ENCODE measurements at regions not wholly inside any gene's neighbourhood (a gene's known extent, or its start where the extent isn't known, plus 50 kb on each side); places are given as distances from the start of the nearest gene placed in this dataset.

- in situ Hi-C loops (cut with HindIII; ENCODE audit: low pct_unique_long_range_greater_than_20kb, low sequenced_read_pairs), result no loop called here
- DNase-seq (ENCODE audit: low read depth, low spot score), result no peak
Measured at GRCh38 chr1:209038735-209039134, 544.8 kb upstream of the CAMK1G start.

DNA sequence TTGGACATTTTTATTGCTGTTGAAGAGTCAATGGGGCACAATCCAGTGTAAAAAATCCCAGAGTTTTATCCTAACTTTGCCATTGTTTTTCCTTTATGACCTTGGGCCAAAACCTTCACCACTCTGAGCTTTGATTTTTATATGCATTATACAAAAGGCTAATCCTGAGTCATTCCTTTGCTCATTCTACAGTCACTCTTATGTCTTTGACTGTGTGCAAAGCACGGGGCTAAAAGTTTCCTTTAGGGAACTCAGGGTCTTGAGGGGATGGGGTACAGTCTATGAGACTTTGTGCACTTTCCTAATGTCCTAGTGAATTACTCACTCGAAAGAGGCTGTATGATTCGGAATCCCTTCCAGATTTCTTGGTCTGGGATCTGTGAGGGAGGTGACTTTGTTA, 543.2 kb upstream of the CAMK1G start:
- in situ Hi-C loops (cut with HindIII; ENCODE audit: low pct_unique_long_range_greater_than_20kb, low sequenced_read_pairs), result no loop called here
- no peak for DNase-seq (ENCODE audit: low read depth, low spot score)

DNA sequence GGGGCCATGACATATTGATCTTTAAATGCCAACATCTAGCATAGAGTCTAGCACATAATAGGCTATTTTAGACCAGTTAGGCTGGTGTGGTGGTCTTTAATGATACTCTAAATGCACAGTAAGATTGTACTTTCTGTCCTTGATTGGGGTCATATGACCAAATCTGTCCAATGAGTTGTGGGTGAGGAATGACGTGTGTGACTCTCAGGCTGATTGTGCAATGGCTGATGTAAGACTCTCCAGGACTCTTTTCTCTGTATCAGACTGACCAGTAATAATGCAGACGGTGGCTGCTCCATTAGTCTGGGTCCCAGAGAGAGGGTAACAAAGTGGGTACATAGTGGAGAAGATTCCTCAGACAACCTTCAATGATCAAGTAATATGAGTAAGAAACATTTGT, 541.6 kb upstream of the CAMK1G start:
- no peak for DNase-seq (ENCODE audit: low read depth, low spot score)
- in situ Hi-C loops (cut with HindIII; ENCODE audit: low pct_unique_long_range_greater_than_20kb, low sequenced_read_pairs), result no loop called here

GRCh38 chr1:209042413-209042812, 541.1 kb upstream of the CAMK1G start:
- DNase-seq (ENCODE audit: low read depth, low spot score), result no peak
- in situ Hi-C loops (cut with HindIII; ENCODE audit: low pct_unique_long_range_greater_than_20kb, low sequenced_read_pairs), result no loop called here

GRCh38 chr1:209045331-209046057, 538.0 kb upstream of the CAMK1G start:
- no peak for DNase-seq (ENCODE audit: low read depth, low spot score)
- in situ Hi-C loops (cut with HindIII; ENCODE audit: low pct_unique_long_range_greater_than_20kb, low sequenced_read_pairs), result no loop called here

GRCh38 chr1:209046058-209046417, 537.5 kb upstream of the CAMK1G start:
- no peak for DNase-seq (ENCODE audit: low read depth, low spot score)
- in situ Hi-C loops (cut with HindIII; ENCODE audit: low pct_unique_long_range_greater_than_20kb, low sequenced_read_pairs), result no loop called here

- in situ Hi-C loops (cut with HindIII; ENCODE audit: low pct_unique_long_range_greater_than_20kb, low sequenced_read_pairs), result no loop called here
- DNase-seq (ENCODE audit: low read depth, low spot score), result no peak
Measured at GRCh38 chr1:209046935-209047334, 536.6 kb upstream of the CAMK1G start.

- no peak for DNase-seq (ENCODE audit: low read depth, low spot score)
- in situ Hi-C loops (cut with HindIII; ENCODE audit: low pct_unique_long_range_greater_than_20kb, low sequenced_read_pairs), result no loop called here
Measured at GRCh38 chr1:209048941-209049669, 534.4 kb upstream of the CAMK1G start.

DNA sequence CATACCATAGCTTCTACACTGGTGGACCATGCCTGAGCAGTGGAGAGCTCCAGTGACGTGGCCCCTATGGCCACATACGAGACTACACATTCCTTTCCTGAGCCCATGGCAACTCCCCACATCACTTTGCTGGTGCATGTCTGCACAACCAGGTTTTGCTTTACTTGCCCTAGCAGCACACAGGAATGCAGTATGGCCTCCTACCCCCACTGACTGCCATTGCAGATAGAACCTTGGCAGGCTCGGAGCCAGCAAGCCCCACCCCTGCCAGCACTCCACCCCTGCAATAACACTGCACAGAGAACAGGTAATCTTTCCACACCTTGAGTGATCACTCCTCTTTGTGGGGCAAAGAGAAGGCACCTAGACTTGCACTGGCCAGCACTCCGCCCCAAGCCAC, 531.9 kb upstream of the CAMK1G start:
- in situ Hi-C loops (cut with HindIII; ENCODE audit: low pct_unique_long_range_greater_than_20kb, low sequenced_read_pairs), result no loop called here
- DNase-seq (ENCODE audit: low read depth, low spot score), result no peak

GRCh38 chr1:209053587-209053986, 529.9 kb upstream of the CAMK1G start:
- in situ Hi-C loops (cut with HindIII; ENCODE audit: low pct_unique_long_range_greater_than_20kb, low sequenced_read_pairs), result no loop called here
- DNase-seq (ENCODE audit: low read depth, low spot score), result no peak

GRCh38 chr1:209057083-209057482, 526.4 kb upstream of the CAMK1G start:
- DNase-seq (ENCODE audit: low read depth, low spot score), result no peak
- in situ Hi-C loops (cut with HindIII; ENCODE audit: low pct_unique_long_range_greater_than_20kb, low sequenced_read_pairs), result no loop called here

DNA sequence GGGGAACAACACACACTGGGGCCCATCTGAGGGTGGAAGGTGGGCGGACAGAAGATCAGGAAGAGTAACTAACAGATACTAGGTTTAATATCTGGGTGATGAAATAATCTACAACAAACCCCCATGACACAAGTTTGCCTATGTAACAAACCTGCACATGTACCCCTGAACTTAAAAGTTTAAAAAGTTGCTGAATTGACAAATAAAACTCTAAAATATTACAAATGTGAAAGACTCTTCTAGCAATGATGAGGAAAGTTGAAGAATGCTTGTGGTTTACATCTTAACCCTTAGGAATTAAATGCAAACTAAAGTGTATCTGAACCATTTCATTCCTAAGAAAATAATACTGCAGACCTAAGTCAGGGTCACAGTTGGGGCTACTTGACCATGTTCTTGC, 525.6 kb upstream of the CAMK1G start:
- in situ Hi-C loops (cut with HindIII; ENCODE audit: low pct_unique_long_range_greater_than_20kb, low sequenced_read_pairs), result no loop called here

DNA sequence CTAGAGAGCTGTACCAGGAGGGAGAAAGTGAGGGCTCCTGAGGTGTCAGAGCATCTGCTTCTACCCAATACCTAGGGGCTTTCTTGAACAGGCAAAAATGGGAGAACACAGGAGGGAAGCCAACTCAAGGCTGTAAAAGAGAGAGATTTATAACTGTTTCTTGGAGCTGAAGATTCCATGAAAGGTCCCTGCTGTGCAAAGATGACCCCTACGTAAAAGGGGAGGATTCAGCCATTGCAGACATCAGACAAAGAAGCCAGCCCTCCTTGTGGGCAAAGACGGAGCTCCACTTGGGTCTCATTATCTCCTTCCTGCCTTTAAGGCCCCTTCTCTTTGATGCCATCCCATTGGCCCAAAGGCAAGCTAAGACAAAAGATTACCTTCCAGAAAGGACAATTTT, 524.1 kb upstream of the CAMK1G start:
- no peak for DNase-seq (ENCODE audit: low read depth, low spot score)

More for the DNA sequence above, 525.6 kb upstream of the CAMK1G start:
- no peak for DNase-seq (ENCODE audit: low read depth, low spot score)

DNA sequence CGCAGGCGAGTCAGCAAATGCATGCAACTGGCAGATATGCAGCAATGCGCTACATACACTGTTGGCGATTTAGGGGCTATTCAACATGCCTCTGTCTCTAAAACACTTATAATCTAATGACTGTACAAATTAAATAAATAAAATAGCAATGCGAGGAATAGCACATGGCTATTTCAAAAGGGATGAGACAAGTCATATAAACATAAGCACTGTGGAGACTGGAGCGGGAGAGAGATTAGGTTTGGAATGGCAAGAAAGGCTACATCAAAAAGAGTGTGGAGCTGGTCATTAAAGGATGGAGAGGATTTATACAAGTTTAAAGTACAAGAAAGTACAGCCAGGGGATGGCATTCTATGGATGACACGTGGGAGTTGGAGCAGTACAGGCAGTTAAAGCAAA, 523.5 kb upstream of the CAMK1G start:
- no peak for DNase-seq (ENCODE audit: low read depth, low spot score)
- in situ Hi-C loops (cut with HindIII; ENCODE audit: low pct_unique_long_range_greater_than_20kb, low sequenced_read_pairs), result no loop called here

More for the DNA sequence above, 524.1 kb upstream of the CAMK1G start:
- in situ Hi-C loops (cut with HindIII; ENCODE audit: low pct_unique_long_range_greater_than_20kb, low sequenced_read_pairs), result no loop called here

- in situ Hi-C loops (cut with HindIII; ENCODE audit: low pct_unique_long_range_greater_than_20kb, low sequenced_read_pairs), result no loop called here
Measured at GRCh38 chr1:209062081-209062620, 521.4 kb upstream of the CAMK1G start.

GRCh38 chr1:209062863-209063262, 520.7 kb upstream of the CAMK1G start:
- no peak for DNase-seq (ENCODE audit: low read depth, low spot score)
- in situ Hi-C loops (cut with HindIII; ENCODE audit: low pct_unique_long_range_greater_than_20kb, low sequenced_read_pairs), result no loop called here

More at GRCh38 chr1:209062081-209062620, 521.4 kb upstream of the CAMK1G start:
- DNase-seq (ENCODE audit: low read depth, low spot score), result no peak

GRCh38 chr1:209063767-209064659, 519.5 kb upstream of the CAMK1G start:
- no peak for DNase-seq (ENCODE audit: low read depth, low spot score)
- in situ Hi-C loops (cut with HindIII; ENCODE audit: low pct_unique_long_range_greater_than_20kb, low sequenced_read_pairs), result no loop called here

All from SK-MEL-5 (cell line).